ENCODE measurements at regions not wholly inside any gene's neighbourhood (a gene's known extent, or its start where the extent isn't known, plus 50 kb on each side); places are given as distances from the start of the nearest gene placed in this dataset.
A peak's percentile ranks its signal among the peaks of the same experiment; 100 is the strongest.

GRCh38 chr2:43171789-43172188, 54.6 kb downstream of the ZFP36L2 start:
- CTCF ChIA-PET = no interaction called here
- DNase-seq = peak; percentile 37 to 60
- TF ChIP-seq EZH2 (IDR thresholded peaks at IDR 0.05; ENCODE audit: low read depth) (no peak), CTCF (conservative IDR thresholded peaks at IDR 0.05) (no peak)
- Histone ChIP-seq H4K20me1 (ENCODE audit: insufficient read depth) (no peaks in the 10 kb centered on the region), H3K4me3 (no peak overlapping the region), H3K27me3 (ENCODE audit: insufficient read depth, low read depth) (no peaks in the 10 kb centered on the region), H3K27ac (peak overlapping the region; percentile 17; the same call in 1 of the 2 replicates), H2AFZ (no peak overlapping the region), H3K9me3 (ENCODE audit: insufficient read depth, low read depth) (no peaks in the 10 kb centered on the region), H3K4me1 (replicated peaks; ENCODE audit: insufficient read depth) (peaks cover 90% of the 10 kb centered on the region), H3K79me2 (ENCODE audit: low read depth) (no peaks in the 10 kb centered on the region), H3F3A (ENCODE audit: insufficient read depth, low read depth) (peaks cover 50% of the 10 kb centered on the region), H3K36me3 (ENCODE audit: low read depth) (no peaks in the 10 kb centered on the region), H3K4me2 (no peak overlapping the region; the same call in 1 of the 2 replicates), H3K9me2 (ENCODE audit: insufficient read depth) (no peaks in the 10 kb centered on the region)
- intact Hi-C loops (cut with micrococcal nuclease; ENCODE audit: unreplicated experiment) = no loop called here
- POLR2A ChIA-PET (ENCODE audit: unreplicated experiment) = interaction anchor here (0.8 kb wide), 1 partner anchor 85 kb away, joined by 11 read pairs; no protein-coding TSS in a partner anchor
- BruUV-seq (replicated peaks) = no TSS peak

DNA sequence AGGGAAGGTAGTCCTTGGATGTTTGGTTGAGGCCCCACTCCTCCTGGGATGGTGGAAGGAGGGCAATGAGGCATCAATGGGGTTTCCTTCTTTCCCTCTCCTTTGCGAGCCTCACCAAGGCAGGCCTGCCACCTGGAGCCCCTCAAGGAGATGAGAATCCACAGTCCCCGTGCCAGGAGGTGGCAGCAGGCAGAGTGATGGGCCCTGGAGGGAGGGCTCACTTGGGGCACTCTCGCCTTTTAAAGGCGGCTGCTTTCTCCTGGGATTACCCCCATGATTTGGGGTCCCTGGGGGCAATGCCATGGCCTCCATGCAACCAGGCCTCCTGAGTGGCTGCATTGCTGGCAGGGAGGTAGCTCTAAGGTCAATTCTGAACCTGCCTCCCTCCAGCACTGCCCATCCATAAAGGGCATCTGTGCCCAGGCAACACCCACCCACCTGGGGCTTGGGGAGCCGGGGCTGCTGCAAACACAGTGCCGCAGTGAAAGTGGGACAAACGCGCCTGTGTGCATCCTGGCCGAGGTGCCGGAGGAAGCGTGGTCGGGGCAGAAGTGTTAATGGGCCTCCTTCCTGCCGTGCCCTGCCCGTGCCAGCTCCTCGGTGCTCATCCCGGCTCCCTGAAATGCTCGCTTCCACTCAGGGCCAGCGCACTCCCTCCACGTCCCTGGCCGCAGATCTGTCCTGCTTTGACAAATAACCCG, 55.9 kb downstream of the ZFP36L2 start:
- Histone ChIP-seq H3K9me3 (ENCODE audit: insufficient read depth, low read depth) (no peaks in the 10 kb centered on the region), H3F3A (ENCODE audit: insufficient read depth, low read depth) (peaks cover 50% of the 10 kb centered on the region), H3K79me2 (ENCODE audit: low read depth) (no peaks in the 10 kb centered on the region), H2AFZ (no peak overlapping the region), H3K9me2 (ENCODE audit: insufficient read depth) (no peaks in the 10 kb centered on the region), H3K4me1 (replicated peaks; ENCODE audit: insufficient read depth) (peaks cover 79% of the 10 kb centered on the region), H3K27me3 (ENCODE audit: insufficient read depth, low read depth) (no peaks in the 10 kb centered on the region), H3K27ac (peak overlapping the region; percentile 97), H4K20me1 (ENCODE audit: insufficient read depth) (no peaks in the 10 kb centered on the region), H3K4me3 (no peak overlapping the region; the same call in 1 of the 2 replicates), H3K4me2 (peak overlapping the region; percentile 88), H3K36me3 (ENCODE audit: low read depth) (no peaks in the 10 kb centered on the region)
- peak in 1 of 2 experiments; percentile 19 for DNase-seq
- intact Hi-C loops (cut with micrococcal nuclease; ENCODE audit: unreplicated experiment) = no loop called here
- ChIA-PET CTCF (interaction anchor here (0.7 to 1.6 kb wide), 3 partner anchors 8 to 56 kb away, joined by 3 to 4 read pairs (median 4); no protein-coding TSS in a partner anchor), POLR2A (ENCODE audit: unreplicated experiment) (no interaction called here)
- no peak for TF ChIP-seq EZH2 (IDR thresholded peaks at IDR 0.05; ENCODE audit: low read depth)
- TF ChIP-seq CTCF (conservative IDR thresholded peaks at IDR 0.05) = no peak
- BruUV-seq (replicated peaks) = no TSS peak

DNA sequence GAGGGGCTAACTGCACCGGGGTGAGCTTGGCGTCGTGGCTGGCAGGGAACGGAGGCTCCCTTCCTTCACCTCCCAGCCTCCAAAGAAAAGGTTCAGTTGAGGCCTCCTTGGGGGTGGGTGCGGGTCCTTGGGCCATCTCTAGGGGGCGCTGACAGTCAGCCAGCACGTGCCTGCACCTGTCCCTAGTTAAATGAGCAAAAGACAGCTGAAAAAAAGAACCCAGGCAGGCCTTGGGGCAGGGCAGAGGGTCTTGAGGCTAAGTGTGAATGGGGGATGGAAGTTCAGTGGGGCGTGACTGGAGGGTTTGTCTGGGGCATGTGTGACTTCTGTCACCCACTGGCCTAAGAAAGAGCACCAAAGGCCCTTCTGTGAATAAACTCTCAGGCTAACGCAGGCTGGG, 56.4 kb downstream of the ZFP36L2 start:
- Histone ChIP-seq H3K36me3 (ENCODE audit: low read depth) (no peaks in the 10 kb centered on the region), H3K4me3 (peak overlapping the region; percentile 53; the same call in 1 of the 2 replicates), H3K4me1 (replicated peaks; ENCODE audit: insufficient read depth) (peaks cover 74% of the 10 kb centered on the region), H3K27ac (peak overlapping the region; percentile 97), H3K9me2 (ENCODE audit: insufficient read depth) (no peaks in the 10 kb centered on the region), H3K27me3 (ENCODE audit: insufficient read depth, low read depth) (no peaks in the 10 kb centered on the region), H2AFZ (no peak overlapping the region), H3F3A (ENCODE audit: insufficient read depth, low read depth) (peaks cover 49% of the 10 kb centered on the region), H4K20me1 (ENCODE audit: insufficient read depth) (no peaks in the 10 kb centered on the region), H3K9me3 (ENCODE audit: insufficient read depth, low read depth) (no peaks in the 10 kb centered on the region), H3K4me2 (peak overlapping the region; percentile 88), H3K79me2 (ENCODE audit: low read depth) (no peaks in the 10 kb centered on the region)
- peak; percentile 96 for TF ChIP-seq CTCF (conservative IDR thresholded peaks at IDR 0.05)
- no peak for TF ChIP-seq EZH2 (IDR thresholded peaks at IDR 0.05; ENCODE audit: low read depth)
- peak; percentile 38 to 50 for DNase-seq
- ChIA-PET CTCF (interaction anchor here (0.7 to 1.6 kb wide), 4 partner anchors 9 to 57 kb away, joined by 3 to 4 read pairs (median 4); no protein-coding TSS in a partner anchor), POLR2A (ENCODE audit: unreplicated experiment) (no interaction called here)
- no TSS peak for BruUV-seq (replicated peaks)
- intact Hi-C loops (cut with micrococcal nuclease; ENCODE audit: unreplicated experiment) = loop anchor here (1.0 to 2.0 kb wide), 7 partner anchors 9 to 195 kb away; no protein-coding TSS in a partner anchor

Measured in PC-9 (cell line).